HL-60 (cell line): ENCODE measurements at regions not wholly inside any gene's neighbourhood (a gene's known extent, or its start where the extent isn't known, plus 50 kb on each side); places are given as distances from the start of the nearest gene placed in this dataset.

Experiments used
- DNase-seq, 2 experiments: peaks; one replicate each; pipeline ENCODE4 v3.0.0-alpha.2; 2010 to 2020; ENCODE audit warnings: low read depth in 1 of 2, low spot score in 1 of 2
- H3K27ac ChIP-seq: fragments of 250-450 bp; sonication (Bioruptor Pico); replicated peaks from 2 replicates; pipeline ENCODE4 v1.5.1; 2020; ENCODE audit warnings: mild to moderate bottlenecking, moderate library complexity
- H3K27me3 ChIP-seq: fragments of 250-450 bp; sonication (Bioruptor Pico); 2 replicates; pipeline ENCODE4 v1.5.1; 2021; ENCODE audit warnings: mild to moderate bottlenecking, moderate library complexity; ENCODE audit not compliant: insufficient read depth, poor library complexity, severe bottlenecking
- H3K4me3 ChIP-seq: replicated peaks from 2 replicates; pipeline ENCODE4 v1.5.1; 2011; ENCODE audit warnings: mild to moderate bottlenecking, control low read depth, low read length; ENCODE audit not compliant: insufficient read depth
- CTCF ChIP-seq: IDR thresholded peaks from one replicate; pipeline ENCODE4 v1.5.1; 2011; ENCODE audit warnings: low read length, control low read depth, inconsistent platforms; ENCODE audit not compliant: insufficient read depth
- GABPA ChIP-seq: IDR thresholded peaks from 2 replicates; pipeline ENCODE4 v1.6.1; 2012; ENCODE audit warnings: low read depth
- POLR2AphosphoS5 ChIP-seq: IDR thresholded peaks from 2 replicates; pipeline ENCODE4 v1.6.1; 2012; ENCODE audit warnings: low read depth
- REST ChIP-seq: IDR thresholded peaks from 2 replicates; pipeline ENCODE4 v1.6.1; 2012; ENCODE audit warnings: low read depth; ENCODE audit not compliant: insufficient replicate concordance
- SPI1 ChIP-seq: IDR thresholded peaks from 2 replicates; pipeline ENCODE4 v1.6.1; 2012; ENCODE audit warnings: low read depth, mild to moderate bottlenecking, borderline replicate concordance

GRCh38 chr3:181518222-181518621 is 193.5 kb upstream of the SOX2 start:
- DNase-seq, result no peak
- TF ChIP-seq REST (no peak), SPI1 (no peak), CTCF (no peak), POLR2AphosphoS5 (no peak), GABPA (no peak)
- Histone ChIP-seq H3K4me3 (no peak overlapping the region), H3K27ac (no peak overlapping the region), H3K27me3 (no peaks in the 10 kb centered on the region)

GRCh38 chr3:181512787-181513186 is 198.9 kb upstream of the SOX2 start:
- DNase-seq, result no peak
- Histone ChIP-seq H3K27me3 (no peaks in the 10 kb centered on the region), H3K4me3 (no peak overlapping the region), H3K27ac (no peak overlapping the region)
- TF ChIP-seq POLR2AphosphoS5, result no peak
- no peak for TF ChIP-seq REST
- no peak for TF ChIP-seq CTCF
- no peak for TF ChIP-seq GABPA
- TF ChIP-seq SPI1, result no peak

GRCh38 chr3:181510500-181510899 is 201.2 kb upstream of the SOX2 start:
- Histone ChIP-seq H3K27ac (no peak overlapping the region), H3K4me3 (no peak overlapping the region), H3K27me3 (no peaks in the 10 kb centered on the region)
- no peak for TF ChIP-seq CTCF
- TF ChIP-seq SPI1, result no peak
- DNase-seq, result no peak

GRCh38 chr3:181497358-181497757 is 214.4 kb upstream of the SOX2 start:
- DNase-seq, result no peak
- H3K4me3 ChIP-seq, result no peak overlapping the region
- no peak for TF ChIP-seq POLR2AphosphoS5
- TF ChIP-seq REST, result no peak
- no peak for TF ChIP-seq GABPA
- no peak for TF ChIP-seq CTCF
- no peak for TF ChIP-seq SPI1
- no peak overlapping the region for H3K27ac ChIP-seq
- H3K27me3 ChIP-seq, result no peaks in the 10 kb centered on the region
